GM19438 (cell line): ENCODE measurements at regions not wholly inside any gene's neighbourhood (a gene's known extent, or its start where the extent isn't known, plus 50 kb on each side); places are given as distances from the start of the nearest gene placed in this dataset.

Source experiments
- ATAC-seq: cut with Tn5 transposase; IDR thresholded peaks from one replicate; pipeline ENCODE4 v1.9.1; 2021; ENCODE audit warnings: low read depth; ENCODE audit not compliant: unreplicated experiment

- ATAC-seq, result no peak
Observed at GRCh38 chr2:898319-898718, 52.3 kb upstream of the SNTG2 start.

DNA sequence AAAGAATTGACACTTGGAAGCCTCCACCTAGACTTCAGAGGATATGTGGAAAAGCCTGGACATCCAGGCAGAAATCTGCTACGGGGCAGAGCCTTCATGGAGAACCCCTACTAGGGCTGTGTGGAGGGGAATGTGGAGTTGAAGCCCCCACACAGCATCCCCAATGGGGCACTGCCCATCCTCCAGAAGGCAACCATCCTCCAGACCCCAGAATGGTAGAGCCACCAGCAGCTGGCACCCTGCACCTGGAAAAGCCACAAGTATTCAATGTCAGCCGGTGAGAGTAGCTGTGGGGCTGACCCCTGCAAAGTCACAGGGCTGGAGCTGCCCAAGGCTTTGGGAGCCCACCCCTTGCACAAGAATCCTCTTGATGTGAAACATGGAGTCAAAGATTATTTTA lies 53.6 kb upstream of the SNTG2 start:
- ATAC-seq, result no peak

GRCh38 chr2:893311-893710 lies 57.3 kb upstream of the SNTG2 start:
- no peak for ATAC-seq

DNA sequence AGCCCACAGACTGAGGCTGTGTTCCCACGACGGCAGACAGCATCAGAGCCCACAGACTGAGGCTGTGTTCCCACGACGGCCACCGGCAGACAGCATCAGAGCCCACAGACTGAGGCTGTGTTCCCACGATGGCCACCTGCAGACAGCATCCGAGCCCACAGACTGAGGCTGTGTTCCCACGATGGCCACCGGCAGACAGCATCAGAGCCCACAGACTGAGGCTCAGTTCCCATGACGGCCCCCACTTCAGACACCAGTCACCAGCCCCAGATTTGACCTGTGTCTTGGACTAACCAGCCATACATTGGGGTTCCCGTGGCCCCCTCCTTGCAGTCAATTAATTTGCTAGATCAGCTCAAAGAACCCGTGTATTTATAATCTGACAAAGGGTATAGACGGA lies 57.8 kb upstream of the SNTG2 start:
- no peak for ATAC-seq

- ATAC-seq, result no peak
Observed at GRCh38 chr2:892401-892800, 58.2 kb upstream of the SNTG2 start.

- ATAC-seq, result no peak
Observed at GRCh38 chr2:891734-892133, 58.9 kb upstream of the SNTG2 start.

DNA sequence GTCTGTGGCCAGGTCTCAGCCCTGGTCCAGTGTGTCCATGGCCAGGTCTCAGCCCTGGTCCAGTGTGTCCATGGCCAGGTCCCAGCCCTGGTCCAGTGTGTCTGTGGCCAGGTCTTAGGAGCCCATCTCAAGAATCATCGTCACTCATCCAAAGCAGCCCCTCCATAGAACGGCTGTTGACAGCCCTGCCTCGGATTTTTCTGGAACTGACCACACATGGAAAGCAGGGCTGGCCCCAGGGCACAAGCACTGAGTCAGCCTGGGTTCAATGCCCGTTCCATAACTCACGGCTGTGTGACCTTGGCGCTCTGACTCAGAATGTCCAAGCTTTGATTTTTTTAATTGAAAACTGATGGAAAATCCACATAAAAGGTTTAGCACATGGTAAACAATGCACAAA lies 59.9 kb upstream of the SNTG2 start:
- no peak for ATAC-seq

DNA sequence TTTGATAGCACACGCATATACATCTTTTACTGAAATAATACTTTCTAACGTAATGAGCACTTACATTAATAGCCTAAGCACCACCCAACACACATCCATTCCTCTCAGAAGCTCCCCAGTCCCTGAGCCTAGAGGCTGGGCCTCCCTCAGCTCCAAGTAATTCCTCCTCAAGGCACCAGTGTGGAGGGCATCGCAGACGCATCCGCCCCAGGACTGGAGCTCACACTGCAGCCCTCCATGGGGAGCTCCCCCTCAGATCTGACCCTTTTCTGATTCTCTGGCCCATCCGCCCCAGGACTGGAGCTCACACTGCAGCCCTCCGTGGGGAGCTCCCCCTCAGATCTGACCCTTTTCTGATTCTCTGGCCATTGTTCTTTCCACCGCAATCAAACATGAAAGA lies 60.4 kb upstream of the SNTG2 start:
- ATAC-seq, result no peak

DNA sequence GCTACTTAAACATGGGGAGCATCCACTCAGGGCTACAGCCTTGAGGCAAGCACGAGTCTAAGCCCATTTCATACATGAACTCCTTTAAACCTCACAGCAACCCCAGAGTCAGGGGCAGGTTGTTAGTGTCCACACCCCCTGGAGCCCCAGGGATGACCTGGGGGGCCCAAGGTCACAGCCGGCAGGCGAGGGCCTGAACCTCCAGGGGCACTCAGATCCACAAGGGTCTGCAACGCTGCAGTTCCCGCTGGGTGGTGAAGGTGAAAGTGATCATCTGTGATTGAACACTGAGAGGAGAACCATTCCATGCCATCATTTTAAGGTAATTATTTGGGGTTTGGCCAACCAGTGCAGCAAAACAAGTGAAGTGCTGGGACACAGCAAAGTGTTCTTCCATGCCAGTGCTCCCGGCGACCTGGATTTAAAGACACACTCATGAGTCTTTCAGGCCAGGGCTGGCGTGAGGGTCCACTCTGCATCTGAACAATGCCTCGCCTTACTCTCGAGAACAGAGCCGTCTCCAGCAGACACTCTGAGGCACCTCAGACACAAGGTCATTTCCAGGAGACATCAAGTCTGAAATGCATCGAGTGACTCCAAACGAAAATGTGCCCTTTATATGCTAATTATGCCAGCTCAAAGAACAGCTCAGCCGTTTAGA lies 61.6 kb upstream of the SNTG2 start:
- no peak for ATAC-seq

GRCh38 chr2:888211-888801 lies 62.3 kb upstream of the SNTG2 start:
- ATAC-seq, result no peak

- no peak for ATAC-seq
Observed at GRCh38 chr2:887639-888038, 63.0 kb upstream of the SNTG2 start.

GRCh38 chr2:886072-887022 lies 64.3 kb upstream of the SNTG2 start:
- no peak for ATAC-seq

GRCh38 chr2:885230-886071 lies 65.2 kb upstream of the SNTG2 start:
- no peak for ATAC-seq

GRCh38 chr2:883803-884748 lies 66.6 kb upstream of the SNTG2 start:
- no peak for ATAC-seq

DNA sequence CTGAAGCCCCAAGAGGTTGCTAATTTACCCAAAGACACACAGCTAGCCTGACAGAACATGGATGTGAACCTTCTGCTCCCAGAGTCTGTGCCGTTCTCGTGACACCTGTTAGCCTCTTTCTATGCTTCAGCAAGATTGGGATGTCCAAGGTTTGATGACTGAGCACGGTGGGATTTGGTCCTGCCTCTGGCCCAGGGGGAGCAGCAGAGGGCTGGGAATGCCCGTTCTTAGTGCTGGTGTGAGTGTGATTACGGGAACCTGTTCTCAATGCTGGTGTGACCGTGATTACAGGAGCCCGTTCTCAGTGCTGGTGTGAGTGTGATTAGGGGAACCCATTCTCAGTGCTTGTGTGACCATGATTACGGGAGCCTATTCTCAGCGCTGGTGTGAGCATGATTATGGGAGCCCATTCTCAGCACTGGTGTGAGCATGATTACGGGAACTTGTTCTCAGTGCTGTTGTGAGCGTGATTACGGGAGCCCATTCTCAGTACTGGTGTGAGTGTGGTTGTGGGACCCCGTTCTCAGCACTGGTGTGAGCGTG lies 67.3 kb upstream of the SNTG2 start:
- no peak for ATAC-seq

- no peak for ATAC-seq
Observed at GRCh38 chr2:881204-881918, 69.3 kb upstream of the SNTG2 start.

DNA sequence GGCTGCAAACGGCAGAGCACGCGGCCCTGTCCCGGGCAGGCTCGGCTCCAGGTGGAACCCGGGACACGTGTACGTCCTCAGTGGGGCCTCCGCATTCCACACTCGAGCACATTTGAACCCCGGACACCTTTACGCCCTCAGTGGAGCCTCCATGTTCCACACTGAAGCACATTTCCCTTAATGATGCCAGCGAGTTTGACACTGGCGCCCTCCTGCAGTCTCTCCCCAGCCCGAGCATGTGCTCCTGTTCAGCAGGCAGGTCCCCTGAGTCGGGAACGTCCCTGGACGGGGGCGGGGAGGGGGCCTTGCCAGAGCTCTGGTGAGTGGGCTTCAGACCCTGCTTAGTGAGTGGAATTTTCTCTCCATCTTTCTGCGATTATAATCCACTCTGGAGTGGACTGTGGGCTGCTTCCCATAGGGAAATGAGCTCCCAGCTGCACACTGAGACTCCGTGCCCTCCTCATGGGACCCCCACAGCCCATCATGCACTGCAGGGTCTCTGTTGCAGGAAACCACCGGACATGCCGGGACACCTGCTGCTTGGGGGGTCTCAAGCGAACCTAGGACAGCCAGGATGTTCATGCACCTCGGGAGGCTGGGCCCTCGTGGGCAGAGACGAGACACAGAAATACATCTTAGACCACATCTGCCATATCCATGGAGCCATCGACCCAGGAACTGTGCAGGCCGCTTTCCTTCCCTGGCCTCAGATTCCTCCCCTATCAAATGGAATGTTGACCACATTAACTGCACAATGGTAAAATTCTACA lies 70.3 kb upstream of the SNTG2 start:
- no peak for ATAC-seq

- ATAC-seq, result no peak
Observed at GRCh38 chr2:879540-879939, 71.1 kb upstream of the SNTG2 start.
